Activated CD8-positive, alpha-beta memory T cell treated with anti-CD3 and anti-CD28 coated beads for 4 hours (primary cell): ENCODE measurements at regions not wholly inside any gene's neighbourhood (a gene's known extent, or its start where the extent isn't known, plus 50 kb on each side); places are given as distances from the start of the nearest gene placed in this dataset.
"Not testable (repeated sequence)": the region's sequence is repeated elsewhere in the genome, so short reads cannot be mapped to it uniquely, and the experiment has no call there.

ENCODE experiments used
- DNase-seq, 2 donors: peaks; one replicate each; pipeline ENCODE4 v3.0.0-alpha.2; 2020; ENCODE audit warnings: low read depth in 2 of 2

DNA sequence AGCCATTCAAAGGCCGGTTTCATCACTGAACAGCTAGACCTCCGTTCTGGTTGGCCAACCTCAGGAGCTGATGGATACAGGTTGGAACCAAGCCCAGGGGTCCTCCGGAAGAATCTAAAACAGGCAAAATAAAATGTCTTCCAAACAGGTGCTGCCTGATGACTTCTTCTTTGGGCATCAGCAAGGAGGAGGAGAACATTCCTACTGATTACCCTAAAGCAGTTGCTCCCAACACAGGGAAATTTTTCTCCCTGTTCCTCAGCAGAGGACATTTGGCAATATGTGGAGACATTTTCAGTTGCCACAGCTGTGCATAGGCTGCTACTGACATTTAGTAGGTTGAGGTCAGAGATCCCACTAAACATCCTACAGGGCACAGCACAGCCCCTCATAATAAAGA, 319.3 kb upstream of the PPARGC1A start:
- no peak for DNase-seq

DNA sequence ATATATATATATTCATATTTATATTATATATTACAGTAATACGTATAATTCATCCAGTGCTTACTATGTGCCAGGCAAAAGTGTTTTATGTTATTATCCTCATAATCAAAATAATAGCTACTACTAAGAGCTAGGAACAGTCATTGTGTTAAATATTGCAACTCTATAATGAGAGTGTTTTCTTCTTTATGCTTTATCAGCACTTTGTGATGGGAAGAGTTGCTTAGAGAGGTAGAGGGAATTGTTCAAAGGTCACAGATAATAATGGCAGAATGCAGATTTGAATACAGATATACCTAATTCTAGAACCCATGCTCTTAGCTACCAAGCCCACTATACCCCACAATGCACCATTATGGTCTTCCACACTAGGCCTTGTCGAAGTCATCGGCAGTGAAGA, 318.8 kb upstream of the PPARGC1A start:
- DNase-seq = no peak

DNA sequence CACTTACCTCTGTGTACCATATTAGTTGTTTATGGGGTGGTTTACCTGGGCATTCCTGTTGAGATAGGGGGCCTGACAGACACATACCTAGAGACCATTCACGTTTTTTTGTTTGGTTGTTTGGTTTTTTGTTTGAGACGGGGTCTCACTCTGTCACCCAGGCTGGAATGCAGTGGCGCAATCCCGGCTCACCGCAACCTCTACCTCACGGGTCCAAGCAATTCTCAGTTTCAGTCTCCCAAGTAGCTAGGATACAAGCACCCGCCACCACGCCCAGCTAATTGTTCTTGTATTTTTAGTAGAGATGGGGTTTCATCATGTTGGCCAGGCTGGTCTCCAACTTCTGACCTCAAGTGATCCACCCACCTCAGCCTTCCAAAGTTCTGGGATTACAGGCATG, 314.9 kb upstream of the PPARGC1A start:
- not testable (repeated sequence) for DNase-seq

DNA sequence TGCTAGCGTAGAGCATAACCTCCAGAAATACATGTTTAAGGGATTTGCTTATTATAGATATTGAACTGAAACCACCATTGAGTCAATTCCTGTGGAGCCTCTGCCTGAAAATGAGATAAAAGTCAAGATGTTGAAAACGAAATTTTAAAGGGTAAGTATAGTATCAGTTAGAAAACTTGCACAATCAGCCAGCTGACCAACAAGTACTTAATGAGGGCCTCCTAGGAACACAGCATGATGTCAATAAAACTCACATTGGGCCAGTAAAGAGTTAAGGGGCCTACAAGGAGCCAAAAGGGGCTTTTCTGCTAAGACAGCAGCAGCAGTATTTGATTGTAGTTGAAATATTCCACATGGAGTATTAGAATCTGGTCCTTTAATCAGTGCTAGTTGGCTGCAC, 314.1 kb upstream of the PPARGC1A start:
- no peak for DNase-seq

DNA sequence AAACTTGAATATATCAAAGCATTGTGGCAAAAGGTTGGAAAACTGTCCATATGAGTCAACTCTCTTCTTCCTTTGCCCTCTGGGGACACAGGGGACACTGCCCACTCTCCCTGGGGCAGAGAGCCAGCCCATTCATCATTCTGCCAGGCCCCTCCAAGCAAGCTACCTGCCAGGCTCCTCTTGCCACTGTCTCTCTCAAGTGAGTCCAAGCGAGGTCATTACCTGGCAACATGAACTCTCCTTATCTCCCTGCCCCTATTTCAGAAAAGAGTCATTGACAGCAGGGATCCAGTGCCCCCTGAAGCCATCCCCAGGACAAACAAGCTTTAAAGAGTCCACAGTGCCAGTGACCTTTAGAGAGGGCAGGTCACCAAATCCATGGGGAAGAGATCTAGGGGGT, 312.7 kb upstream of the PPARGC1A start:
- no peak for DNase-seq

DNA sequence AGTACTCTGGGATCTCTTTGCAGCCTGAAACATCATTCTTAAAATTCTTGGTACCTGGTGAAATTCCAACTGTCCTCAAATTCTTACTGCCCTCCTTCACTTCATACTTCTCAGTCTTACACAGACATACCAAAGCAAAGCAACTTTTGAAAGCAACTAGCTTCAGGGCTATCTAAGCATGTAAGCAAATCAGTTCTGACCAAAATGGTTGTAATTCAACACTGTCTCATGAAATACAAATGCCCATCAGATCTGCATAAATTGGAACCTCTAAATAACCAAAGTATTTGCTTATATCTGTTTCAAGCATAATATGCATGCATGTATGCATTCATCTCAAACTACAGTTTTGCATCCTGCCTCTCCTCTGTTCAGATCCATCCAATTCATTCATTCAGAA, 308.1 kb upstream of the PPARGC1A start:
- DNase-seq = no peak

DNA sequence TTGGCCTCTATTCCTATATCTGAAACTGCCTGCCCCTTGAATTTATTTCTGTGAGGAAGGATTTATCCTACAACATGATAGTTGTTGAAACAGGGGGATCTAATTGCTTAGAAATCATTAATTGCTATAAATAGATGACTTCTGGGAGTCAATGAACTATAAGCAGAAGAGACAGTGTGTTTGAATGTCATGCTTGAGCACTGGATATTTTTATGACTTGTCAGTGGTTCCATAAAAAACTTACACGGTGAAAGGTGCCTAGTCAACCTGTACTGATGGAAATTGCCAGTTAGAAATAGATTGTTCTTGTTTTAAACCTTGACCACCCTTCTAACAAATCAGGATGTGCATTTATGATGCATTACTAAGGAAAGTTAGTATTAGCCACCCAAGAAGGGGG, 306.9 kb upstream of the PPARGC1A start:
- DNase-seq = no peak

DNA sequence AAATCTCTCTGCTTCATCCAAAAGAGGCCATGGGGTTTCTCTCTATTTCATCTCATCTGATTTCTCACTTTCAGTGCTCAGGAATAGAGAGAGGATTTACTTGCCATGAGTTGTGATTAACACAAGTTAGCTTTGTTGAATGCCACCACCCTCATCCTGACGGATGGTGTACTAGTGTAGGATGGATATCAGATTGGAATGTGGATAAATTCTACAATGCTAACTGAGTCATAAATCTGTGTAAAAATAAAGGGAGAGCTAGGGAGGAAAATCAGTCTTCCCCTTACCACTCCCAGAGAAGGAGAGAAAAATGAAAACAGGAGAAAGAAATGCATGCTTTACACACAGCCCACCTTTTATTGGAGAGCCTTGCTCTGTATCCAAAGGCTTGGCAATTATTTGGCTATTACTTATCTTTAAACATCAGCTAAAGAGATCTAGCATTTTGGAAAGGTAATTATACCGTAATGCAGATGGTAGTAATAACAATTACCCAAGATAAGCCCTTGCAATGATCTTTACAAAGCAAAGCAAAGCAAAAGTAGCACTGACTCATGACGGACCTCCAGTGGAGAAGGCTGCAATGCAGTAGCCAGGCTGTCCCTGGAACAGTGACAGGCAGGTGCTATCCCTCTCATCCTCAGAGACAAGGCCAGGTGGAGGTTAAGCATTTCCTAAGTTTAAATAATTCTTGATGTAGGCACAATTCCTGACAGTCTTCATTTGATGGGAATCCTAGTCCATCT, 306.3 kb upstream of the PPARGC1A start:
- no peak for DNase-seq

DNA sequence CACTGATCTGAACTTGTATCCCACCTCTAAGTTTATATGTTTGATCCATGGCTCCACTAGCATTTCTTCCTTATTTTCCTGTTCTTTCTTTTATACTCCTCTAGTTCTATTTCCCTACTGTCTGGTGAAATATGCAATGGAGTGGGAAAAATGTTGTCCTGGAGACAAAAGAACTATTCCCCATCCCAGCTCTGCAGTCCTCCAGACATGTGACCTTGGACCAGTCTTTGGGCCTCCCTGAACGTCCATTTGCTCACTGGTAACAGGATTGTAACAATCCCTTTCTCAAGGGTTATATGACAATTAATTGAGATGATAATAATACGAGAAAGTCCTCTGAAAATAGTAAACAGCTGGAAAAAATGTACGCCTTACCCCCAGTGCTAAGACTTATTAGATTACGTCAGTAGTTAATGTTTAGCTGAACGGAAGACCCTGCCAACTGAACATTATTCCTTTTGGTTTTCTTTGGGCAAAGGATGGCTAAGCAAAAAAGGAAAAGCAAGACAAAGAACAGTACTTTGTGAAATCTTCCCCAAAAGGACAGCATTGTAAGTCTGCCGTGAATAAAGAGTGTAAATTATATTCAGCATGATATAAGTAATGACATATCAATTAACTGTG, 302.3 kb upstream of the PPARGC1A start:
- no peak for DNase-seq

DNA sequence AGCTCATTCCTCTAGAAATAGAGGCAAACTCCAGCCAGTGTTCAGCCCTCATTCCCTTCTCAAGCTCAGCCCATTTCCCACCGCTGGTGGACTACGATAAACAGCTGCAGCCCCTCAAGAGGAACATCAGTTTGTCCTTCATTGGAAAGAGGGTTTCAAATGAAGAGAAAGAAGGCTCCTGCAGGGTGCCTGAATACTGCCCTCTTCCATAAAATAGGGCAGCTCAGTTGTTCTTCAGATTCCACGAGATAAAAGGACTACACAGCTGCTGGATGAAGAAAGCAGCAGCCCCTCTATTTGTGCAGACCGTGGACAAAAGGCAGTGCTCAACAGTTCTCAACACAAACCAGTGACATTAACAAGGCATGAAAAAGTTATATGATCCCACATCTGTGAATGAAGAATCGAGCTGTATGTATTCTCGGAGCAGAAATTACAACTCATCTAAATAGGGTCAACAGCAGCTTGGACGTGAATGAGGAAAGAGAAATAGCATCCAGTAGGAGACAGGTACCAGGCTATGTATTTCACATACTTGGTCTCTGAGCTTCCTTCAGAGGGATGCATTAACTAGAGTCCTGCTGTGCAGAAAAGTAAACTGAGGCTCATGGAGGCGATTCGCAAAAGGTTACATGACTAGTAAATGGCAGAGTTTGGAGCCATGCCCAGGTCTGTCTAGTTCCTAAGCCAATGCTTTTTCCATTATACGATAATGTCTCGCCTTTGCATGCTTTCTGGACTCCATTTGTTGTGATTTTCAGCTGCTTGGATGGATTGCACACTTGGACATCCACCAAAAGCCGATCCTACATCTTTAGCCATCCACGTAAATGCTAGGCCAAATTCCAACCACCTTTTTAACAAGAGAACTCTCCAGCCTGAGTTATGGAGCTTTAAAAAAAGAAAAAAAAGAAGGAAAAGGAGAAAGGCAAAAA, 301.2 kb upstream of the PPARGC1A start:
- no peak for DNase-seq

DNA sequence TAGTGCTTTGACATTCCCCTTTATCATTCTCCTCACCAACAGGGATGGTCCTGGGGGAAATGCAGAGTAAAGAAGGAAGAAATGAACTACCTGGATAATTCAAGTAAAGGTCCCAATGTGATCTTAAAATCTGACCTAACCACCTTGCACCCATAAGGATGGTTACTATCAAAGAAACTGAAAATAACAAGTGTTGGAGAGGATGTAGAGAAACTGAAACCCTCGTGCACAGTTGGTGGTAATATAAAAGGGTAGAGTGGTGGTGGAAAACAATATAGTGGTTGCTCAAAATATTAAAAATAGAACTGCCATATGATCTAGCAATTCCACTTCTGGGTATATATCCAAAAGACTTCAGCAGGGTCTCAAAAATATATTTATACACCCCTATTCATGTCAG, 298.6 kb upstream of the PPARGC1A start:
- DNase-seq = no peak

DNA sequence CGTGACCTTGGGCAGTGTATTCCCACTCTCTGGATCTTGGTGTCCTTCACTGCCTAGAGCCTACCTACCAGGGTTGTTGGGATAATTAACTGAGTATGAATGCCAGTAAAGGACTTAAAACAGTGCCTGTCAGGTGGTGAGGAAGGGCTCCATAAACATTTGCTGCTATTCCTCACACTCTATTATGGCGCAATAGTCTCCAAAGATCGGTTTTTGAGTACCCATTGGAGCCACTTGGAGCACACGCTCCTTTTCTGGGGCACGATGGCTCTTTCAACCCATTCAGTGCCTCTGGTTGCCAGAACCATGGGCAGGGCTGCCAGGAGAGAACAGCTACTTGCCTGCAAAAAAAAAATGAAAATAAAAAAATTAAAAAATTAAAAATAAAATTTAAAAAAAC, 296.6 kb upstream of the PPARGC1A start:
- no peak for DNase-seq

DNA sequence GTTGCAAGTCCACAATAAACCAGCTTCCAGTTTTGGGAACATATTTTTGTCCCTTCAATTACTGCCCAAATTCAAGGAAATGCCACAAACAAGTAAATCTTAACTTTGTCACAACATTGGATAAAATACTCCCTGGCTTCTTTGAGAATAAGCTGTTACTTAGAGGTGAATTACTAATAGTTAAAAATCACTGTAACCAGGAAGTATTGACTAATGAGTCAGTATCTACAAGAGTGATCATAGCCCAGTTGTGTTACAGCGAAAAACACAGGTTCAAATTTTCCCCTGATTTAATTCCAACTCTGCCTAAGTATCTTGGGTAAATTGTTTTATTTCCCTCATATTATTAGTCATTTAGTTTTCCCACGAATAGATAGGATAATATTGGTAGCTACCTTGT, 291.2 kb upstream of the PPARGC1A start:
- DNase-seq = no peak

DNA sequence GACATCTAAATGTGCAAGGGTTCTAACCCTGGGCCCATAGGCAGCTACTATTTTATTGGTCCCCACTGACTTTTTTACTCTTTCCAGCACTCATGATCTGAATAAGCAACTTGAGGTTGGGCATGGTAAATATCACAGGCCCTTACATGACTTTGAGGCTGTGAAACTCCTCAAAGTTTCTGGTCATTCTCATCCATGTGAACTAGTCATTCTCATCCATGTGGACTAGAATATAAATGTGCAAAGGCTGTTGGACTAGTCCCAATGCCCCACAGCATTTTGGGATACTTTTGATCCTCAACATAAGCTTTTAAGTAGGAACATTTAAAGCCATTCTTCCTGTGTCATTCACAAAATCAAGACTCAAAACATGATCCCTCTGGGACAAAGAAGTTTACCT, 290.7 kb upstream of the PPARGC1A start:
- DNase-seq = no peak

DNA sequence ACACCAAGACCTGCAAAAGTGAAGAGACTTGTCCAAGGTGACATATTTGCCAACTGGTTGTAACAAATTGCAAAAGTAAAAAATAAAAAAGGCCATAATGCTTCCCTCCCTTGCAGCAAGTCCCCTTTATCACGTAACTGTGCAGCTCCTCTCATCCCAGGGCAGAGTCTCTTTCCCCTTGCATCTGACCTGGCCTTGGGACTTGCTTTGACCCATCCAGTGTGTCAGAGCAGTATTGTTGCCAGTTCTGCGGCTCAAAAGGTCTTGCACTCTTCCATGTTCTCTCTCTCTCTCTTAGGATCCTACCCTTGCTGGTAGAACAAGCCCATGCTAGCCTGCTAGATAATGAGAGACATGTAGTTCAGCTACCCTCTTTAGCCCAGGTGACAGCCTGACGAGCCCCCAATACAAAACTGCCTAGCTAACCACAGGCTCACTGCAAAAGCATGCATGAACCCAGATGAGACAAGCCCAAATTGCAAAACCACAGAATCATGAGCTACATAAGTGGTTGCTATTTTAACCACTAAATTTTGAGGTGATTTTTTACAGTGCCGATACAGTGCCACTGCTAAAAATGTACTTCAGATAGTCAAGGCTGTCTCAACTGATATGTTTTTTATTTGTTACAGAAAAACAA, 289.5 kb upstream of the PPARGC1A start:
- DNase-seq = no peak

DNA sequence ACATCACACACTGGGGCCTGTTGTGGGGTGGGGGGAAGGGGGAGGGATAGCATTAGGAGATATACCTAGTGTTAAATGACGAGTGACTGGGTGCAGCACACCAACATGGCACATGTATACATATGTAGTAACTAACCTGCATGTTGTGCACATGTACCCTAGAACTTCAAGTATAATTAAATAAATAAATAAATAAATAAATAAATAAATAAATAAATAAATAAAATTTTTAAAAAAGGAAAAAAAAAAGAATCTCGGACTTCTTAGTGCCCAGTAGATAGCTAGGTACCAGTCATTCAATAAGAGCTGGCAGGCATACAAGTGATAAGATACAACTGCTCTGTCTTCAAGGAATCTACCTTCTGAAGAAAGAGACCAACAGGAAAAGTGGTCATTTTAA, 287.6 kb upstream of the PPARGC1A start:
- not testable (repeated sequence) for DNase-seq

DNA sequence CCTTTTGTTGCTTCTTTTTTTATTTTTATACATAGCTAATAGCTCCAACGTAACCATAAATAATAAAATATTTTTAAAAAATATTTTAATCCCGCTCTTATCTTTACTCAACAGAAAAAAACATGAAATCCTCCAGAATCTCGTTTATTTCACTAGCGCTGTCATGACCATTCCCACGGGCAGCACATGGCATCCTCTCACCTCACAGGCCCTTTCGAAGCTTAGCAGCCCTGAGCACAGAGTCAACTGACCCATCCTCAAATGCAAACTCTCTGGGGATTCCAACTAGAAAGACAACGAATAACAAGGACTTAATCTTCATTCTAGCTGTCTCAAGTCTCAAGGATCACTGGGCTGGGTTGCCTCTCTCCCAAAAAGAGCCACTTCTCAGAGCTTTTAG, 285.9 kb upstream of the PPARGC1A start:
- no peak for DNase-seq

DNA sequence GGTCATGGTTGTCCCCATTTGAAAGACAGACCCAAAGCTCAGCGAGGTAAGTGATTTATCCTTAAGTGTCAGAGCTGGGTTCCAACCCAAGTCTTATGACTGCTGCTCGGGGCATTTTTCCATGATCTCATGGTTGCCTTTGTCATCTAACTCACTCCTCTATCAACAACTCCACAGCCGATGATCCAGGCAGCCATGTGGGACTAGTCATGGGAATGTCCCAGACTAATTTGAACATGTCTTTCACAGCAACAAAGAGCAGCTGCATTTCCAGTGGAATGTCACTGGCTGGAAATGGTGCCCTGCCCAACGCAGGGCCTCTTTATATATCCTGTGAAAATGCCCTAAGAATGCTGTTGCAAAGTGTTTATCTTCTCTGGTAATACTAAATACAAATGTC, 284.8 kb upstream of the PPARGC1A start:
- no peak for DNase-seq

DNA sequence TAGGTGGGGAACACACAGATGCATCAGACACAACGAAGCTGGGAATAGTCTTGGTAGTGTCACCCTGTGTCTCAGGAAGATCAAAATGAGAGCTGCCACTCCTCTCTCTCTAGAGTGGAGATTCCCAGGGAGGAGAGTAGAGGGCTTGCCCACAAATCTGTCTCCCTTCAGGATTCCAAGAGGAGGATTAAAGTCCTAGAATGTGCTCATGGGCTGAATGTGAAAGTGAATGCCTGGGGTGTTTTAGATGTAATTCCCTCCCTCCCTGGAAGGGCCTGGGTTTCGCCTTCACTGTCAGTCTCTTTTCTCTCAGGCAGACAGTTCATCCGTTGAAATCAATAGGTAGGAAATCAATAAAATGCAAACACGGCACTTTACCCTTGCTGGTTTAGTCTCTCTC, 282.6 kb upstream of the PPARGC1A start:
- no peak for DNase-seq

DNA sequence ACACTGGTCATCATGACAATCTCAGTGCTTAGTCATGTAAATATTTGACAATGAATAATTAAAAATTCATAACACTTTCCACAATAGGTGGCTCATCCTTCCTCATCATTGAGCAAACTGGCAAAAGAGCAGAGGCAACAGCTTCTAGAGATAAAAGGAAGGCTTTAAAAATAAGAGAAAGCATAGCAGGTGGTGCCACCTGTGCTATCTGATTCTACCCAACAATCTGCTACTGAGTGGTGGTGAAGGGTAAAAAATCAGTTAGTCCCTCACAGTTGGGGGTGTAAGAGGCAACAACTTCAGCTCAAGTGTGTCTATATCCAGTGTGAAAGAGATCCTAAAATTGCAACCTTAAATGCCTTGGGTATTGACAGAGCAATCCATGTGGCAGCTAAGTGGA, 280.1 kb upstream of the PPARGC1A start:
- DNase-seq = no peak

DNA sequence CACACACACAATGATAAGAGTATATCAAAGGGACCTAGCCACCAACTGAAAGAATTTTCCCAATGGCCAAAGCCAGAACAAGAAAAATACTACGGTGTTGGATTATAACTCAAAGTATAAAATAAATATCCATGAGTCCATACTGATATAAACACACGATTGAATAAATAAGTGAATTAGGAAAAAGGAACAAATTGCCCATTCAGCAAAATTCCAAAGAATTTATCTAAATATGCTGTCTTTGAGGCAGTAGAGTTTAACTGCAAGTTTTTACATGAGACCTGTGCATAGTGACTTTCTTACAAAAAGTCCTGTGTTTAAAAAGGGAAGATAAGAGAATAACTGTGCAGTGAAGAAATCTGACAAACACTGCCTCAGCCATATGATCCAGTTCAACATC, 278.8 kb upstream of the PPARGC1A start:
- DNase-seq = no peak

DNA sequence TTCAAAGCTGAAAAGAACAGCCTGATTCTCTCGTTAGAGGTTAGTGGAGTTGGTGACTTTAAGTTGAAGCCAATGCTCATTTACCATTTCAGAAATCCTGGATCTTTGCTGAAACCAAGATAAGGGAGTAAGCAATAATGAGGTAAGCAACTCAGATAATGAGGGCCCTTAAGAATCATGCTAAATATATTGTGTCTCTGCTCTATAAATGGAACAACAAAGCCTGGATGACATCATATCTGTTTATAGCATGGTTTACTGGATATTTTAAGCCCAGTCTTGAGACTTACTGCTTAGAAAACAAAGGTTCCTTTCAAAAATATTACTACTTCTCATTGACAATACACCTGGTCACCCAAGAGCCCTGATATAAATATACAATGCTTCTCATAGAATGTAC, 276.7 kb upstream of the PPARGC1A start:
- DNase-seq = no peak
